Astrocyte of the cerebellum (primary cell): ENCODE measurements at regions not wholly inside any gene's neighbourhood (a gene's known extent, or its start where the extent isn't known, plus 50 kb on each side); places are given as distances from the start of the nearest gene placed in this dataset.

ENCODE experiments used
- DNase-seq: peaks from one replicate; pipeline ENCODE4 v3.0.0-alpha.2; 2011; ENCODE audit warnings: low read depth
- H3K4me3 ChIP-seq: 2 replicates; pipeline ENCODE4 v1.5.1; 2011; ENCODE audit warnings: mild to moderate bottlenecking, low read depth, low read length, moderate library complexity
- CTCF ChIP-seq: IDR thresholded peaks from 2 replicates; pipeline ENCODE4 v1.5.1; 2012; ENCODE audit warnings: low read length, low read depth, moderate library complexity, mild to moderate bottlenecking; ENCODE audit errors: missing control alignments
- in situ Hi-C: cut with HindIII; loops from 2 replicates; pipeline ENCODE4 v1.10.0; 2017; ENCODE audit warnings: low sequenced_read_pairs

DNA sequence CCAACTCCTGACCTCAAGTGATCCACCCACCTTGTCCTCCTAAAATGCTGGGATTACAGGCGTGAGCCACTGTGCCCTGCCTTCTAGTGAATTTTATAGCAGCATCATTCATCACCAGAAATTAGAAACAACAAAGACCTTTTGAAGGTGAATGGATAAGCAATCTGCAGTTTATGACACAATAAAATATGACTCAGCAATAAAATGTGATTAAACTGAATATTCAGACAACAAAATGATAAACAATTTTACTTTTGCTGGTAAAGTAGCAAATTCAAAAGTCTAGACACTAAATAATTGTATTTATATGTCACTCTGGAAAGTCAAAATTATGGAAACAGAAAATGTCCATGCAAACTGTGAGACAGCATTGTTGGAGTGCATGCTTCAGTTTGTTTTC lies 656.6 kb downstream of the CBLN2 start:
- in situ Hi-C loops = no loop called here
- TF ChIP-seq CTCF = no peak
- no peak overlapping the region for H3K4me3 ChIP-seq
- no peak for DNase-seq

DNA sequence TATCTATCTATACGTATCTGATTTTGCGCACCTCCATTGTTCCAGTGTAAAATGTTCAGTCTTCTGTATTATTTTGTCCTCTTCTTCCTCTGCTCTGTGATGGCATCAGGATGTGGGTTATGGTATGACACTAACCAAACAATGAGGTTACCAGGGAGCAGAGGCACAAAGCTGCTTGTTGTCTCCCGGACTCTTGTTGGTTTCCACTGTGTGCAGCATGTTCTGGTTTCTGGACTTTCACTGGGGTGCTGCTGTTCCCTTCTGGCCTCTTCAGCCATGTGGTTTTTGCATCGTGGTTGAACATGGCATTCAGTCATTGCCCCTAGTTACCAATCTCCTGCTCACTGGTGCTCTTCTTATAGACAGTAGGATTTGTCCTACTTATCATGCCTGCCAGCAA lies 665.9 kb downstream of the CBLN2 start:
- no peak for TF ChIP-seq CTCF
- no peak for DNase-seq
- in situ Hi-C loops = no loop called here
- H3K4me3 ChIP-seq = no peak overlapping the region

DNA sequence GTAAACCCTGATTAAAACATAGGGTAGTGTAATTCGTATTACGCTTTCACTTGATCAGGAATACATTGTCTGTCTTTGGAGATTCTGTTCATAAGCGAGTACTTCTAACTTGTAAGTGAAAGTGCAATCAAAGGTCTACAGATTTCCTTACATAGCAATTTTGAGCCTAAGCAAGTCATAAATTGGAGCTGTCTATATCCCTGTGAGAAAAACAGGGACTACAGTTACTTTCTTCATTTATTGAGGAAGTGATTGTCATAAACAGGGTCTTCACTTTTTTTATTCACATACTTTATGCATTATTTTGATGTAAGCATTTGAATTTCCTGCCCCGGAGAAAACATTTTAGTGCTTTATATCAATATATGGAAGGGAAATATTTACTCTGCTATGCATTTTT lies 670.4 kb downstream of the CBLN2 start:
- TF ChIP-seq CTCF = no peak
- no peak overlapping the region for H3K4me3 ChIP-seq
- DNase-seq = no peak
- in situ Hi-C loops = no loop called here

GRCh38 chr18:71865888-71866287 lies 678.3 kb downstream of the CBLN2 start:
- no peak overlapping the region for H3K4me3 ChIP-seq
- in situ Hi-C loops = no loop called here
- no peak for DNase-seq
- TF ChIP-seq CTCF = no peak

DNA sequence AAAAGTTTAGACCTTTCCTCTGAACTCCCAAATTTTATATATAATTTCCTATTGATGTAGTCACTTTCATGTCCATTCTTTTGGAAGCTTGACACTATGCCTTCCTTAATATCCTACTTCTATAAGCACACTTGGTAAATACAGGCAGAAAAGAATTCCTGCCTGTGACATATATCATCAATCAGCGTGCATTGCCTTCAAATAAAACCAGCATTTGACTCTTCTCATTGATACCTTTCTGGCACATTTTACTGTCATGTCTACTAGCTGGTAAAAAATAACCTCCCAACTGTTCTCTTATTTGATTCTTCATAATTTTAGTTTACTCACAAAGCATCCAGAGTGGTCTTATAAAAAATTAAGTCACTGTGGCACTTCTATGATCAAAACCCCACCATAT lies 693.5 kb downstream of the CBLN2 start:
- no peak for DNase-seq
- in situ Hi-C loops = no loop called here
- H3K4me3 ChIP-seq = no peak overlapping the region
- TF ChIP-seq CTCF = no peak

DNA sequence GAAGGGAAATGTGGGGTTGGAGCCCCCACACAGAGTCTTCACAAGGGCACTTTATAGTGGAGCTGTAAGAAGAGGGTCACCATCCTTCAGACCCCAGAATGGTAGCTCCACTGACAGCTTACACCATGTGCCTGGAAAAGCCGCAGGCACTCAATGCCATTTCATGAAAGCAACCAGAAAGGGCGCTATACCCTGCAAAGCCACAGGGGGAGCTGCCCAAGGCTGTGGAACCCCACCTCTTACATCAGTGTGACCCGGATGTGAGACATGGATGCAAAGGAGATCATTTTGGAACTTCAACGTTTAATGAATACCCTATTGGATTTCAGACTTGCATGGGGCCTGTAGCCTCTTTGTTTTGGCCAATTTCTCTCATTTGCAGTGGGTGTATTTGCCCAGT lies 694.7 kb downstream of the CBLN2 start:
- H3K4me3 ChIP-seq = no peak overlapping the region
- peak; percentile 13 for TF ChIP-seq CTCF
- in situ Hi-C loops = no loop called here
- DNase-seq = no peak

DNA sequence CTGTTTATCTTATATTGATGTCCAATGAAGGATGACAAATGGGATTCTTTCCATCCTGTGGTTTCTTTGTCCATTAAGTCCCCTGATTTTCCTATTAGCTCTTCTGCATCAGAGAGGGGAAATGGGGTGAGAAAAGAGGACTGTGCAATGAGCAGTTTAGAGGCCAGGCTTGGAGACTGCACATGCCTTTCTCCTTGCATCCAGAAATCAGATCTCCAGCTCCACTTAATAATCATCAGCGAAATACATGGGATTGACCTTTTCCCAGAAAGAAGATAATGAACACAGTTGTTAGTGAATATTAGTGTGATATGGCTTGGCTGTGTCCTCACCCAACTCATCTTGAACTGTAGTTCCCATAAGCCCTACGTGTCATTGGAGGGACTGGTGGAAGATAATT lies 697.4 kb downstream of the CBLN2 start:
- in situ Hi-C loops = no loop called here
- no peak for TF ChIP-seq CTCF
- no peak overlapping the region for H3K4me3 ChIP-seq
- no peak for DNase-seq
